GM19351 (cell line): ENCODE measurements at regions not wholly inside any gene's neighbourhood (a gene's known extent, or its start where the extent isn't known, plus 50 kb on each side); places are given as distances from the start of the nearest gene placed in this dataset.

ENCODE experiments used
- ATAC-seq: cut with Tn5 transposase; IDR thresholded peaks from one replicate; pipeline ENCODE4 v1.9.1; 2021; ENCODE audit warnings: mild to moderate bottlenecking, moderate library complexity; ENCODE audit not compliant: unreplicated experiment

GRCh38 chr3:30201715-30202114, 404.7 kb upstream of the TGFBR2 start:
- ATAC-seq, result no peak

- no peak for ATAC-seq
These were observed 403.1 kb upstream of the TGFBR2 start for GRCh38 chr3:30203301-30203700.

GRCh38 chr3:30204126-30204525, 402.3 kb upstream of the TGFBR2 start:
- no peak for ATAC-seq

GRCh38 chr3:30206051-30206450, 400.4 kb upstream of the TGFBR2 start:
- ATAC-seq, result no peak

- no peak for ATAC-seq
These were observed 384.8 kb upstream of the TGFBR2 start for GRCh38 chr3:30221619-30222018.

GRCh38 chr3:30222441-30222840, 384.0 kb upstream of the TGFBR2 start:
- ATAC-seq, result no peak

GRCh38 chr3:30225021-30225420, 381.4 kb upstream of the TGFBR2 start:
- no peak for ATAC-seq

- ATAC-seq, result no peak
These were observed 379.7 kb upstream of the TGFBR2 start for GRCh38 chr3:30226601-30227151.

- ATAC-seq, result no peak
These were observed 378.7 kb upstream of the TGFBR2 start for GRCh38 chr3:30227571-30228301.

- no peak for ATAC-seq
These were observed 378.1 kb upstream of the TGFBR2 start for GRCh38 chr3:30228302-30228631.

GRCh38 chr3:30231277-30232141, 374.9 kb upstream of the TGFBR2 start:
- no peak for ATAC-seq

- ATAC-seq, result no peak
These were observed 374.3 kb upstream of the TGFBR2 start for GRCh38 chr3:30232142-30232541.

GRCh38 chr3:30233913-30234646, 372.3 kb upstream of the TGFBR2 start:
- no peak for ATAC-seq

GRCh38 chr3:30236011-30236410, 370.4 kb upstream of the TGFBR2 start:
- no peak for ATAC-seq

- ATAC-seq, result no peak
These were observed 364.7 kb upstream of the TGFBR2 start for GRCh38 chr3:30241721-30242120.

GRCh38 chr3:30245858-30246622, 360.4 kb upstream of the TGFBR2 start:
- ATAC-seq, result no peak

GRCh38 chr3:30248423-30248822, 358.0 kb upstream of the TGFBR2 start:
- ATAC-seq, result peak; percentile 98

- no peak for ATAC-seq
These were observed 353.9 kb upstream of the TGFBR2 start for GRCh38 chr3:30252474-30252873.

- ATAC-seq, result no peak
These were observed 352.6 kb upstream of the TGFBR2 start for GRCh38 chr3:30253832-30254231.

- ATAC-seq, result no peak
These were observed 349.9 kb upstream of the TGFBR2 start for GRCh38 chr3:30256474-30256873.
